CD4-positive, alpha-beta T cell treated with Interferon alpha-2 for 1 hour (primary cell): ENCODE measurements at regions not wholly inside any gene's neighbourhood (a gene's known extent, or its start where the extent isn't known, plus 50 kb on each side); places are given as distances from the start of the nearest gene placed in this dataset.

Experiments used
- DNase-seq, 2 donors: peaks; one replicate each; pipeline ENCODE4 v3.0.0-alpha.2; 2020 to 2022

GRCh38 chr11:134716582-134716981, 304.5 kb upstream of the B3GAT1 start:
- no peak for DNase-seq

DNA sequence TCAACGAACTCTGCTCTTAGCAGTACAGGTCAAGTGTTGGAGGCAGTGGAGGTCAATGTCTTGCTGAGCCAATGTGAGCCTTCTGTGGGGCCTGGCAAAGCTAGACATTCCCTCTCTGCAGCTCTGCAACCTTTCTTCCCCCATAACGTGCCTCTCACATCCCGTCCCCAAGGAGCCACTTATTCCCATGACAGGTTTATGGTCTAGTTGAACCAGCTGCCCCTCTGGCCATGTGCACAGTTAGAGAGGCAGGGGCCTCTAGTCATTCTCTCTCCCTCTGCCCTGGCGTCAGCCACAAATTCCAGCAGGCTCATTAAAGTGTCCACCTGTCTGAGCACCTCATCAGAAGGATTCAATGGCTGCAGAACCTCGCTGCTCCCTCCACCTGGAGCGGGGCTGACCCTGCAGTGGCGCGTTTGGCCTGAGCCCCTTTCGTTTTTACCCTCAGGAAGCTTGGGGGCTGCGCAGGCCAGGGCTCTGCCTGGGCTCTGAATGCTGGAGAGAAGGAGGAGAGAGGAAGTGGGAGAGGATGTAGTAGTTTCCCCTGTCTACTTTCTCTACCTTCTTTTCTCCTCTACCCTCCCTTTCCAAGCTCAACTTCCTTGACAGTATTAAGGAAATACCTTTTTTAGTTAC, 302.1 kb upstream of the B3GAT1 start:
- no peak for DNase-seq

GRCh38 chr11:134712228-134713145, 300.4 kb upstream of the B3GAT1 start:
- DNase-seq = no peak

DNA sequence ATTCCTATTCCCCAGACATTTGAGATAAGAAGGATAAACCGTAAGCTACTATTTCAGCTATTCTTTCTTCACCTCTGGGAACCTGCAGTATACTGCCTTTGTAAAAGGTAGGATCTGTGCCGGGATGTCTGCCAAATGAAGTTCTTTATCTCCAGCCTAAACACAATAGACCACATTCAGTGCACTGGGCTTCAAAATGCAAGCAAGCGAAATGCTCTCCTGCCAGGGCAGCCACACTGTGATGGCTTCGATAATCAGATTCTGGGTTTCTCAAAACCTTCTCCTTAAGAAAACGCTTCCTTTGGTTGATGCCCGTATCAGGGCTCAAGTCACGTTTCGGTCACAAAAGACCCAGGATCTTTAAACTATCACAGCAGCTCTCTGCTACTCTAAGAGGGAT, 299.5 kb upstream of the B3GAT1 start:
- DNase-seq = no peak

DNA sequence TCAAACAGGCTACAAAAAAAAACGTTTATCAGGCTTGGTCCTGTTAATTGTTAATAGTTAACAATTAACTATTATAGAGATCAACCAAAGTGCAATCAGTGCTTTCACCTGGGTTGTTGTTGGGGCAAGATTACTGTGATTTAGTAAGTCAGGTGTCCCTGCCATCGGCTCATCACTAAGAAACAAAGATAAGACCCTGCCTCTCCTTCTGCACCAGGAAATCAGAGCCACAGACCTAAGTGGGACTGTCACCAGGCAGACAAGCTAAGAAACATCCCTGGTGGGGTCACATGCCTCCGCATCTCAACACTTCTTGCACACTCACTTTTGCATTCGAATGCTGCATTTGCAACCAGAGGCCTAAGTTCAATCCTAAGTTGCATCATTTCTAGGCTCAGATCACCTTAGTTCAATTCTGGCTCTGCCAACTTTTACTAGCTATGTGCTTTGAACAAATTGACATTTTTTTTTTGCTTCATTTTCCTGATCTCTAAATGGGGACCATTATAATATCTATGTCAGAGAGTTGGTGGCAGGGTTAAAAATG, 298.9 kb upstream of the B3GAT1 start:
- no peak for DNase-seq

DNA sequence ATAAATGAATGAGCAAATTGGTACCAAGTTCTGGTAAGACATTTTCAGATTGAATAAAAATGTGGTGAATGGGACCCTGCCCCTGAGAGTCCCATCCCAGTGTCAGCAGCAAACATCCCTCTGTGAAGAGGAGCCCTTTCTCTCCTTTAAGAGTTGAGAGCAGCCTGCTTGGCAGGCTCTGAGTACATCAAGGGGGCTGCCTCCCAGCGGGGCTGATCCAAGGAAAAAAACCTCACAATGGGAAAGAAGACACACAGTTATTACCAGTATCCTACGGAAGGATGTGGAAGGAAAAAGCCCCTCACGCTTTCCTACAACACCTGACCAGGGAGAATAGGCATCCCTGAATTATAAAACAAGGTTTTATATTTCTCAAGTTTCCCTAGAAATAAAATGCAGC, 293.8 kb upstream of the B3GAT1 start:
- DNase-seq = no peak

- DNase-seq = no peak
Measured at GRCh38 chr11:134702827-134703226, 290.8 kb upstream of the B3GAT1 start.

- no peak for DNase-seq
Measured at GRCh38 chr11:134701564-134702165, 289.6 kb upstream of the B3GAT1 start.

GRCh38 chr11:134700101-134700640, 288.1 kb upstream of the B3GAT1 start:
- no peak for DNase-seq

- DNase-seq = no peak
Measured at GRCh38 chr11:134696455-134696854, 284.4 kb upstream of the B3GAT1 start.

DNA sequence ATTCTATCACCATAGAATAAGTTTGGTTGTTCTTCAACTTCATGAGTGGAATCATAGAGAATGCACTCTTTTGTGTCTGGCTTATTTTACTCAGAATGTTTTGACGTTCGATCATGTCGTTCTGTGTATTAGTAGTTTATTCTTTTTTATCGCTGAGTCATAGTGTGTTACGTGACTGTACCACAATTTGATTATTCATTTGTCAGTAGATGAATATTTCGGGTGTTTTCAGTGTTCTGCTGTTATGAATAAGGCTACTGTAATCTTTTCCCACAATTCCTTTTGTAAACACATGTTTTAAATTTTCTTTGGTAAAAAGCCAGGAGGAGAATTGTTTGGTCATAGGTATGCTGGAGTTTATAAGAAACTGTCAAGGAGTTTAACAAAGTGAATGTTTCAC, 279.9 kb upstream of the B3GAT1 start:
- no peak for DNase-seq

DNA sequence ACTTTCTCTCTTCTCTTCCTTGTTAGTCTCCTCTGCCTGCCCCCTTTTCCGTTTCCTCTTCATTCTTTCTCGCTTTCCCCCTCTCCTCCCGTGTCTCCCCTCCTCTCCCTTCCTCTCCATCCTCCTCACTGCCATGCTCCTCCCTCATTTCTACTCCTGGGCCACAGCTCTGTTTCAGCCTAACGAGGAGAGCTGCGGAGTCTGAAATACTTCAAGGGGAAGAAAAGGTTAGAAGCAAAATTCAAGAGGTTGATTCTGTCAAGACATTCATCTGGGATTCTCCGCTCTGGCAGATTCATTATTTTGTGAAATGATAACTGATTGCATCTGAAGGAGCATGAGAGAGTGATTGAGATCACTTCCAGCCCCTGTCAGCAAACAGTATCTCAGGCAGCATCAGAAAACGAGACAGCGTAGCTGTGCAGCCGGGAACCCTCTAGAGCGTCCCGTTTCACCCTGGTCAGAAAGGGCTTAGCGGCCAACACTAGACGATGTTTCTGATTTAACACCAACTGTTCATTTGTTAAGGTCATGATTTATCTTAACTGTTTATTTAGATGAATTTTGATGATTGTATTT, 279.3 kb upstream of the B3GAT1 start:
- no peak for DNase-seq

GRCh38 chr11:134689886-134690285, 277.8 kb upstream of the B3GAT1 start:
- DNase-seq = no peak

- DNase-seq = no peak
Measured at GRCh38 chr11:134687548-134687947, 275.5 kb upstream of the B3GAT1 start.

- DNase-seq = no peak
Measured at GRCh38 chr11:134686460-134687061, 274.5 kb upstream of the B3GAT1 start.

DNA sequence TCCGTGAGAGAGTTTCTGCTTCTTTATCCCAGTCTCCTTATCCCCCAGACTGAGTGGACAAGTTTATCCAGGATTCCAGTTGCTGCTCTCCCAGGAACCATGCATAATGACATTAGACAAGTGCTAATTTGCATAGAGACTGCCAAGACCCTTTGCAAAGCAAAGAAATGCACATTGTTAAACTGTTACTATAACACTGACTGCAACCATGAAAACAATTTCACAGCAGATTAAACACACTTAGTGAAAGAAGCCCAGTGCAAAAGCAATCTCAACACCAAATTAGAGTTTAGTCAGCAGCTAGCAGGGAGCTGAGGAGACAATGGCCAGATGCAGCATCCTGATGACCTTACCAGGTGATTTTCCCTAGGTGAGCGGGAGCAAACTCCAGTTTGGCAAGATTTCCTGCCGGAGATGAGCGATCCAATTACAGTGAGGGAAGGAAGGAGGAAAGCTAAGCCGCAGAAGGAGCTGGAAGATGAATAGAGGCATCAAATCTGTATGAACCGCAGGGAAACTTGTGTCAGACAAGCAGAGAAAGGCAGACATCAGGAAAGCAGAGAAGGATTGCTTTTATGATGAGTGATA, 273.8 kb upstream of the B3GAT1 start:
- DNase-seq = no peak

DNA sequence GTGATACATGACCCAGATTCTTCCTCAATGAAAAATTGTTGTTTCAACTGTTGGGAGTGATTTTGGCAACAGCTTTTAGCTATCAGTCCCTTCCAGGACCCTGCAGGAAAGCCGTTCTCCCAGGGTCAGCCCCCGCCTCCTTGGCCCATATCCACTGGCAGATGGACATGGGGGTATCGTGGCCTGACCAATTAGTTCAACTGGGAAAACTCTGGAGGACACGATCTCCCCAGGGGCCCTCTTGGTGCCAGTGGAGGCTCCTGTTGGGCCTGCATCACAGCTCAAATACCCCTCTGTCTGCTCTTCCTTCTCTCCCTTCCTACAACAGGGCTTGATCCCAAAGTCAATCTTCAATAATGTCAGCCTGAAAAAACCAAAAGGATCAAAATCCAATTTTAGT, 272.5 kb upstream of the B3GAT1 start:
- no peak for DNase-seq

DNA sequence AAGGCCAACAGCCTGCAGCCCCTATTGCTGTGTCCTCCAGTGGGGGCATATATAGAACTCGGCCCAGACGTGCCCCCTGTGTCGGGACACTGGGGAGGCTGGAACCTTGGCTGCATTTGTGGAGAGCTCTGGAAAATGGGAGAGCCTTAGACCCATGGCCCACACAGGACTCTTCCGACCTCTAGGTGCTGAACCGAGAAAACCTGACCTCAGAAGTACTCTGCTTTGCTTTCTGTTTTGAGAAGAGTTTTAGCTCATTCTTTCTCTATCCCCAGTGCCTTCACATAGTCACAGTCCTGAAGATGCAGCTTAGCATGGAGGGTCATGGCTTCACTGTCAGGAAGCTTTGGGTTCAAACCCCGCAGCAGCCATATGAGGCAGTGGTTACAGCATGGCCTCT, 271.8 kb upstream of the B3GAT1 start:
- no peak for DNase-seq

GRCh38 chr11:134682577-134682976, 270.5 kb upstream of the B3GAT1 start:
- DNase-seq = no peak

DNA sequence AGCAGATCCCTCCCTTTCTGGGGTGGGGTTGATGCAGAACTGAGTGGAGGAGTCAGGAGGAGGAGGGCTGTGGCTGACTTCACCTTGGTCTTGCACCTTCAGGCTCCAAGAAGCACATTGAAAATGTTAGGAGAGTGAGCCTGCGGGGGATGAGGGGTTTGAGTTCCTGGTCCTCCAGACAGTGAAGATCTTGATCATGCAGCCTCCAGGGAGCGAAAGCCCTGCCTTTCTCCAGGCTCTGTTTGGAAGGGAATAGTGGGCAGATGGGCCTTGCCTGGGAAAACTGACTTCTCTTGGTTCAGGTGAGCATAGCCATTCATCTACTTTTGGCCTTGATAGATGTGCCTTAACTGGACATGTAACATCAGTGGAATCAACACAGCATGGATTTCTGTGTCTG, 267.6 kb upstream of the B3GAT1 start:
- DNase-seq = no peak

GRCh38 chr11:134678744-134679143, 266.7 kb upstream of the B3GAT1 start:
- DNase-seq = no peak

DNA sequence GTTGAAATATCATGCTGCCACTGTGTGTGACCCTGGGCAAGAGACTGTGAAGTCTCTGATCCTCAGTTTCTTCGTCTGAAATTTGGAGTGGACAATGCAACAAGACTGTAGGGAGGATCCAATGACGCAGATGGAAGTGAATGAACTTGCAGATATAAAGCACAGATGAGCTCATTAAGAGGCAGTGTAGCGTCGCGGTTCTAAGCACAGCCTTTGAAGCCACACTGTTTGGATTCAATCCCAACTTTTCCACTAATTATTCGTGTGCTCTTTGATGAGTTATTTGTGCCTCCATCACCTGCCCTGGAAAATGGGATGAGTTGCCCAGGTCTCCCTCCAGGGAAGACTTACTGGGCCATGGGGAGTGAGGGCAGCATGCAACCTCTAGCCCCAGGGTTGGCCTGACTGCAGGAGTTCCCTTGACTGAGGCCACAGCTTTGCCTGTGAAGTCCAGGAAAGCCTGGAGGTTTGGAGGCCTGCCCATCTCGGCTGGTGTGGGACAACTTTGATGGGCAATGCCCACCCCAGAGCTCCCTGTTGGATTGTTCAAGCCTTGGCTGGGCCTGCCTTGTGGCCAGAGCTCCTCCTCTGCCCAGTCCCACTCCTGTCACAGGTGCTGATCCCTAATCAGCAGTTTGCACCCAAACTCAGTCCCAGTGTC, 266.0 kb upstream of the B3GAT1 start:
- DNase-seq = no peak
